BLaER1 (cell line): ENCODE measurements at regions not wholly inside any gene's neighbourhood (a gene's known extent, or its start where the extent isn't known, plus 50 kb on each side); places are given as distances from the start of the nearest gene placed in this dataset.

ENCODE experiments used
- H3K27ac ChIP-seq: shearing (Covaris generic); formaldehyde crosslinking; 2 replicates; pipeline ENCODE4 v1.8.1; 2022
- H3K27me3 ChIP-seq: shearing (Covaris generic); formaldehyde crosslinking; 2 replicates; pipeline ENCODE4 v1.8.1; 2022
- H3K36me3 ChIP-seq: shearing (Covaris generic); formaldehyde crosslinking; 2 replicates; pipeline ENCODE4 v1.8.1; 2022
- H3K4me1 ChIP-seq: shearing (Covaris generic); formaldehyde crosslinking; 2 replicates; pipeline ENCODE4 v1.8.1; 2022
- H3K4me2 ChIP-seq: shearing (Covaris generic); formaldehyde crosslinking; 2 replicates; pipeline ENCODE4 v1.8.1; 2022
- H3K4me3 ChIP-seq: shearing (Covaris generic); formaldehyde crosslinking; 2 replicates; pipeline ENCODE4 v1.8.1; 2022
- H3K9ac ChIP-seq: shearing (Covaris generic); formaldehyde crosslinking; 2 replicates; pipeline ENCODE4 v1.8.1; 2022
- H3K9me3 ChIP-seq: shearing (Covaris generic); formaldehyde crosslinking; 2 replicates; pipeline ENCODE4 v1.8.1; 2022
- H4K20me1 ChIP-seq: shearing (Covaris generic); formaldehyde crosslinking; 2 replicates; pipeline ENCODE4 v1.8.1; 2022
- Cebpa-rat ChIP-seq: shearing (Covaris generic); IDR thresholded peaks from 2 replicates; pipeline ENCODE4 v1.8.1; 2022

GRCh38 chr22:48701296-48702030 is 1126.2 kb downstream of the BRD1 start:
- Histone ChIP-seq H3K9ac (no peak overlapping the region), H3K9me3 (no peaks in the 10 kb centered on the region), H3K36me3 (no peaks in the 10 kb centered on the region), H3K4me2 (peak overlapping the region; percentile 73), H4K20me1 (peaks cover 34% of the 10 kb centered on the region; the same call in 1 of the 2 replicates), H3K27me3 (no peaks in the 10 kb centered on the region), H3K4me1 (peaks cover 46% of the 10 kb centered on the region), H3K4me3 (no peak overlapping the region), H3K27ac (peak overlapping the region; percentile 52)
- no peak for TF ChIP-seq Cebpa-rat

DNA sequence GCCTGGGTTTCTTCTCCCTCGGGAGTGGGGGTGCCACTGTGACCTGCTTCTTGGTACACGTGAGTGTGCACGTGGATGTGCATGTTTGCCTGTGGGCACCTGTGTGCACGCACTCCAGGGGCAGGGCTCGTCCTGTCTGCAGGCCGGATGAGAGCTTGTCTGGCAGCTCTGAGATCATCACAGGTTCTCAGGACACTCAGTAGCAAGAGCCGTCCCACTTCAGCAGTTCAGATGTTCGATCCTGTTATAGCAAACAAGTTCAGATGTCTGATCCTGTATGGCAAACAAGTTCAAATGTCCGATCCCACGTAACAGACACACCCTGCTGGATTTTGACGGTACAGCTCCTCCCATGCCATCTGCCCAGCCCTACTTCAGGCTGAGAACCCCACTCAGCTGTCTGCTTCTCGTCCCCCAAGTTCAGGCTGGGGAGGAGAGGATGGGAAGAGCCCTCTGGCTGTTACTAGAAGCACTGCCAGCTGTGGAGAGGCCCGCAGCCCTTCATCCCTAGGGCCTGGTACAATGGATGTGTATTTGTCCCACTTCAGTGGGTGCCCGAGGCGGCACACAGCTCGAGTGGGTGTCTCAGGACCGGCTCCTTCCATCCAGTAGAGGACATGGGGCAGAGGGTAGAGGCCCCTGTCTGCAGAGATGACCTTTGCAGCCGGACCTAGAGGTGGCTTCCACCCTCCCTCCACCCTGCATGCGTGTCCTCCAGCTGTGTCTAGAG is 1126.9 kb downstream of the BRD1 start:
- H3K4me2 ChIP-seq: peak overlapping the region; percentile 73
- no peaks in the 10 kb centered on the region for H3K27me3 ChIP-seq
- no peaks in the 10 kb centered on the region for H3K36me3 ChIP-seq
- H3K27ac ChIP-seq: peak overlapping the region; percentile 52
- TF ChIP-seq Cebpa-rat: no peak
- H3K4me1 ChIP-seq: peaks cover 46% of the 10 kb centered on the region
- no peak overlapping the region for H3K9ac ChIP-seq
- no peak overlapping the region for H3K4me3 ChIP-seq
- no peaks in the 10 kb centered on the region for H3K9me3 ChIP-seq
- H4K20me1 ChIP-seq: peaks cover 34% of the 10 kb centered on the region; the same call in 1 of the 2 replicates

- peak overlapping the region; percentile 73 for H3K4me2 ChIP-seq
- H3K27me3 ChIP-seq: no peaks in the 10 kb centered on the region
- H3K36me3 ChIP-seq: no peaks in the 10 kb centered on the region
- TF ChIP-seq Cebpa-rat: no peak
- peak overlapping the region; percentile 52; the same call in 1 of the 2 replicates for H3K27ac ChIP-seq
- no peak overlapping the region for H3K9ac ChIP-seq
- no peak overlapping the region for H3K4me3 ChIP-seq
- H3K4me1 ChIP-seq: peaks cover 46% of the 10 kb centered on the region
- H4K20me1 ChIP-seq: peaks cover 34% of the 10 kb centered on the region; the same call in 1 of the 2 replicates
- H3K9me3 ChIP-seq: no peaks in the 10 kb centered on the region
Observed at GRCh38 chr22:48700180-48700565, 1127.5 kb downstream of the BRD1 start.

DNA sequence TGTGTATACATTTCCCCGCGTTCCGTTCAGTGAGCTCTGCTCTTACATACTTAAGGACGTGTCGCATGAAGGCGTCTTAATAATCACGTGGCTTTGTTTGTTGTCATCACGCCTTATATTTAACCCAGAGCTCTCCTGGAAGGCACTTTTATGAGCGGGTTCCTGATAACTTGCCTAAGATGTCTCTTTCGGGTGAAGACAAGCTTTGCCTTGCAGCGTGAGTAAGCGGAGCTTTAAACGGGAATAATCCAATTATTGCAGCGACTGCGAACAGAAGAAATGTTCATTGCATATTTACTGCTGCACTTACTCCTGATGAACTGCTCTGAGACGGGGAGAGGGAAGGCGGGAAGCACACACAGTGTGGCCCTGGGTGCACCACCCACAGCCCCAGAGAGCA is 1128.2 kb downstream of the BRD1 start:
- Histone ChIP-seq H3K36me3 (no peaks in the 10 kb centered on the region), H4K20me1 (peaks cover 32% of the 10 kb centered on the region; the same call in 1 of the 2 replicates), H3K4me1 (peaks cover 46% of the 10 kb centered on the region), H3K9ac (no peak overlapping the region), H3K4me2 (no peak overlapping the region; the same call in 1 of the 2 replicates), H3K27me3 (no peaks in the 10 kb centered on the region), H3K27ac (no peak overlapping the region), H3K4me3 (no peak overlapping the region), H3K9me3 (no peaks in the 10 kb centered on the region)
- TF ChIP-seq Cebpa-rat: no peak

GRCh38 chr22:48698618-48699017 is 1129.1 kb downstream of the BRD1 start:
- Histone ChIP-seq H3K36me3 (no peaks in the 10 kb centered on the region), H4K20me1 (peaks cover 25% of the 10 kb centered on the region; the same call in 1 of the 2 replicates), H3K4me3 (no peak overlapping the region), H3K4me2 (no peak overlapping the region), H3K9me3 (no peaks in the 10 kb centered on the region), H3K4me1 (peaks cover 45% of the 10 kb centered on the region), H3K27ac (no peak overlapping the region), H3K27me3 (no peaks in the 10 kb centered on the region), H3K9ac (no peak overlapping the region)
- no peak for TF ChIP-seq Cebpa-rat

DNA sequence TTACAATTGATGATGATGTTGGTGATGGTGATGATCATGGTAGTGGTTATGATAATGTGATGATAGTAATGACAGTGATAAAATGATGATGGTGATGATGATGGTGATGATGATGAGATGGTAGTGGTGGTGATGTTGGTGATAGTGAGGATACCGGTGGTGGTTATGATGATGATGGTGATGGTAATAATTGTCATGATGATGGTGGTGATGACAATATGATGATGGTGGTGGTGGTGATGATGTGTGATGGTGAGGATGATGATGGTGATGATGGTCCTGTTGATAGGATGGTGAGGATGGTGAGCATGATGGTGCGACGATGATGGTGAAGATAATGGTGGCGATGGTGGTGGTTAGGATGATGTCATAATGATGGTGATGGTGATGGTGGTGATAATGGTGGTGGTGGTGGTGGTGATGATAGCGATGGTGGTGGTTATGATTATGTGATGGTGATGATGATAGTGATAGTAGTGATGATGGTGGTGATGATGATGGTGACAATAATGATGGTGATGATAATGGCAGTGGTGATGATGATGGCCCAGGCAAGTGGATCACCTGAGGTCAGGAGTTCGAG is 1129.9 kb downstream of the BRD1 start:
- peaks cover 17% of the 10 kb centered on the region; the same call in 1 of the 2 replicates for H4K20me1 ChIP-seq
- no peaks in the 10 kb centered on the region for H3K36me3 ChIP-seq
- H3K27me3 ChIP-seq: no peaks in the 10 kb centered on the region
- H3K9ac ChIP-seq: no peak overlapping the region
- no peak overlapping the region for H3K4me2 ChIP-seq
- H3K27ac ChIP-seq: no peak overlapping the region
- peaks cover 45% of the 10 kb centered on the region for H3K4me1 ChIP-seq
- no peak overlapping the region for H3K4me3 ChIP-seq
- no peaks in the 10 kb centered on the region for H3K9me3 ChIP-seq
- no peak for TF ChIP-seq Cebpa-rat

DNA sequence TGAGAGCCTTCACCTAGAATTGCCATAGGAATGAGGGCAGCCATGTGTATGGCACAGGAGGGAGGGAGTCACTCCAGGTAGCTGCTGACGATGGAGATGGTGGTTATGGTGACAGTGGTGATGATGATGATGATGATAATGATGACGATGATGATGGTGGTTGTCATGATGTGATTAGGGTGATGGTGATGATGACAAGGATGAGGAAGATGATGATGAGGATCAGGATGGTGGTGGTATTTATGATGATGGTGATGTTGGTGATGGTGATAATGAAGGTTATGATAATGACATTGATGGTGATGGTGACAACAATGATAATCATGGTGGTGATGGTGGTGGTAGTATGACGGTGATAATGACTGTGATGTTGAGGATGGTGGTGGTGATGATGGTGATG is 1130.5 kb downstream of the BRD1 start:
- Histone ChIP-seq H3K4me1 (peaks cover 40% of the 10 kb centered on the region), H3K36me3 (no peaks in the 10 kb centered on the region), H4K20me1 (peaks cover 13% of the 10 kb centered on the region; the same call in 1 of the 2 replicates), H3K4me2 (no peak overlapping the region), H3K27ac (no peak overlapping the region), H3K27me3 (no peaks in the 10 kb centered on the region), H3K9me3 (no peaks in the 10 kb centered on the region), H3K9ac (no peak overlapping the region), H3K4me3 (no peak overlapping the region)
- TF ChIP-seq Cebpa-rat: no peak

- Histone ChIP-seq H3K27me3 (no peaks in the 10 kb centered on the region), H4K20me1 (peaks cover 13% of the 10 kb centered on the region; the same call in 1 of the 2 replicates), H3K4me2 (no peak overlapping the region), H3K36me3 (no peaks in the 10 kb centered on the region), H3K4me3 (no peak overlapping the region), H3K9ac (no peak overlapping the region), H3K9me3 (no peaks in the 10 kb centered on the region), H3K4me1 (peaks cover 36% of the 10 kb centered on the region), H3K27ac (no peak overlapping the region)
- no peak for TF ChIP-seq Cebpa-rat
Observed at GRCh38 chr22:48696371-48696770, 1131.3 kb downstream of the BRD1 start.

GRCh38 chr22:48695731-48696305 is 1131.9 kb downstream of the BRD1 start:
- Histone ChIP-seq H3K9me3 (no peaks in the 10 kb centered on the region), H4K20me1 (0 out of 2 replicates have a peak, but pooled peaks cover 7% of the 10 kb centered on the region)

More at GRCh38 chr22:48695731-48696305, 1131.9 kb downstream of the BRD1 start:
- TF ChIP-seq Cebpa-rat: no peak
- Histone ChIP-seq H3K27me3 (no peaks in the 10 kb centered on the region), H3K4me3 (no peak overlapping the region), H3K36me3 (no peaks in the 10 kb centered on the region), H3K27ac (no peak overlapping the region), H3K9ac (no peak overlapping the region), H3K4me2 (no peak overlapping the region), H3K4me1 (peaks cover 30% of the 10 kb centered on the region)
